Caco-2 (cell line): ENCODE measurements at regions not wholly inside any gene's neighbourhood (a gene's known extent, or its start where the extent isn't known, plus 50 kb on each side); places are given as distances from the start of the nearest gene placed in this dataset.

ENCODE experiments used
- BruUV-seq: library from RNA; stranded (reverse); fragments of 400-500 nt; replicated peaks from 2 replicates; lab custom pipeline; 2021; lab: Mats Ljungman, UMichigan
- CTCF ChIA-PET: fragments of 300-600 bp; sonication (Branson Sonifier 250); formaldehyde crosslinking; loops from one replicate; lab custom pipeline; 2022; ENCODE audit warnings: antibody characterized with exemption; lab: Charles Lee
- POLR2A ChIA-PET: fragments of 300-600 bp; sonication (Branson Sonifier 250); formaldehyde crosslinking; loops from one replicate; lab custom pipeline; 2022; ENCODE audit warnings: antibody characterized with exemption; lab: Charles Lee
- DNase-seq, 2 experiments: peaks; one replicate each; pipeline versions ENCODE4 v3.0.0 to v3.0.0-alpha.2; 2020 to 2022
- H3K27me3 ChIP-seq: replicated peaks from 2 replicates; pipeline ENCODE4 v1.6.0; 2011; ENCODE audit warnings: low read length; ENCODE audit not compliant: control insufficient read depth, insufficient read depth
- H3K36me3 ChIP-seq: 2 replicates; pipeline ENCODE4 v1.5.1; 2011; ENCODE audit warnings: low read length; ENCODE audit not compliant: control insufficient read depth, insufficient read depth
- H3K4me1 ChIP-seq: fragments of 250-450 bp; sonication (Bioruptor Pico); 2 replicates; pipeline ENCODE4 v1.5.1; 2020; ENCODE audit warnings: mild to moderate bottlenecking
- H3K4me3 ChIP-seq: 2 replicates; pipeline ENCODE4 v1.5.1; 2011; ENCODE audit warnings: low read depth, mild to moderate bottlenecking, control low read depth, low read length
- H3K9me3 ChIP-seq: fragments of 250-450 bp; sonication (Bioruptor Pico); 2 replicates; pipeline ENCODE4 v1.5.1; 2020; ENCODE audit warnings: mild to moderate bottlenecking, moderate library complexity
- H3K27ac Mint-ChIP-seq: one replicate; pipeline ENCODE4 v1.8.0; 2022; ENCODE audit warnings: mixed read lengths; ENCODE audit not compliant: unreplicated experiment
- H3K27me3 Mint-ChIP-seq: one replicate; pipeline ENCODE4 v1.8.0; 2022; ENCODE audit warnings: mixed read lengths; ENCODE audit not compliant: insufficient read depth, unreplicated experiment
- H3K36me3 Mint-ChIP-seq: one replicate; pipeline ENCODE4 v1.8.0; 2022; ENCODE audit warnings: mild to moderate bottlenecking, mixed read lengths; ENCODE audit not compliant: insufficient read depth, unreplicated experiment
- H3K4me1 Mint-ChIP-seq: one replicate; pipeline ENCODE4 v1.8.0; 2022; ENCODE audit warnings: low read depth, mixed read lengths; ENCODE audit not compliant: unreplicated experiment
- H3K4me3 Mint-ChIP-seq: one replicate; pipeline ENCODE4 v1.8.0; 2022; ENCODE audit warnings: mild to moderate bottlenecking, moderate library complexity, mixed read lengths; ENCODE audit not compliant: unreplicated experiment
- H3K9me3 Mint-ChIP-seq: one replicate; pipeline ENCODE4 v1.8.0; 2022; ENCODE audit warnings: mixed read lengths; ENCODE audit not compliant: unreplicated experiment
- CTCF ChIP-seq, 2 experiments: fragments of 200-600 bp in 1 of 2; IDR thresholded peaks; 1 replicate in 1 of 2; 2 replicates in 1 of 2; pipeline versions ENCODE4 v1.5.1 to v1.8.0; 2011 to 2022; ENCODE audit warnings: antibody characterized with exemption in 1 of 2, control low read depth in 1 of 2, inconsistent platforms in 1 of 2, low read depth in 1 of 2, low read length in 1 of 2, mild to moderate bottlenecking in 1 of 2, moderate library complexity in 1 of 2; ENCODE audit not compliant: insufficient read depth in 1 of 2, severe bottlenecking in 1 of 2, unreplicated experiment in 1 of 2
- intact Hi-C: fragments of 100-400 bp; cut with micrococcal nuclease; formaldehyde crosslinking; loops from one replicate; pipeline ENCODE4 v1.10.0; 2022; ENCODE audit not compliant: unreplicated experiment

DNA sequence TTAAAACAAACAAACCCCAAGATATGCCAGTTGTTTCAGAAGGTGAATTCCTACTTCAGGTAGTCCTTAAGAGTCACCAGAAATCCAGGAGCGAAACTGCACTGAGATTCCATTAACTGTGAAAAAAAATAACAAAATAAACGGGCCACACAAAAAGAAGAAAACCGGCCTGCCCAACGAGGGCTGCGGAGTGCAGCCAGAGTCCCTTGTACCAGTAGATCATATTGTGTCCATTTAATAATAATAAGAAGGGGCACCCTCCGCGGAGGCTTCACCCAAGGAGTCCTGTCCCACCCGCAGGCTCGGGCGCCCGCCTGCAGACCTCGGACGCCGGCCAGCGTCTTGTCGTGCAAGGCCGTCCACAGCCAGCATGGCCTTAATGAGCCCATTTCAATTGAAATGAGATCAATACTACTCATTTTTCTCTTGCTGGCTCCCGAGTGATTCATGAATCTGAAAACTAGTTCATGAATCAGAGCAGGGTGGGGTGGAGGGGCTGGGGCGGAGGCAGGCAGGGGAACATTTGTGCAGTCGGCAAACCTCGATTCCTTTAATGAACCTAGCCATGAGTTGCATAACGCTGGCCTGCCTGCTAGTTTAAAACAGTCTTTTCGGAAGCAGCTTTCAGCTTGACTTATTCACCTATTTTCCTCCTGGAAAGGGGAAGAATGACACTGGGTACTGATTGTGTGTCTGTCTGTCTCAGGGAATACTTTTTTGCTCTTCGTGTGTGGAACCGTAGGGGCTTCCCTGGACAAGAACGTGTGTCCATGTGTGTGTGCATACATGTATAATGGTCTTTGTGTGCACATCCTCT is 113.1 kb upstream of the IRF2BP2 start:
- Histone ChIP-seq H3K4me3 (no peak overlapping the region), H3K27me3 (no peaks in the 10 kb centered on the region), H3K4me1 (peaks cover 93% of the 10 kb centered on the region), H3K36me3 (no peaks in the 10 kb centered on the region), H3K9me3 (no peaks in the 10 kb centered on the region)
- Mint-ChIP-seq H3K36me3 (peaks cover 6% of the 10 kb centered on the region), H3K27ac (peak overlapping the region; percentile 86), H3K4me1 (peaks cover 69% of the 10 kb centered on the region), H3K9me3 (no peaks in the 10 kb centered on the region), H3K4me3 (peak overlapping the region; percentile 64), H3K27me3 (no peaks in the 10 kb centered on the region)
- DNase-seq = no peak
- ChIA-PET POLR2A (interaction anchor here (3.4 to 4.0 kb wide), 2 partner anchors 111 kb away, joined by 25 to 63 read pairs; partner anchors contain the start of gene IRF2BP2), CTCF (no interaction called here)
- TF ChIP-seq CTCF (IDR thresholded peaks at IDR 0.05; ENCODE audit: insufficient read depth in 1 of 2, low read depth in 1 of 2, low read length in 1 of 2, severe bottlenecking in 1 of 2, unreplicated experiment in 1 of 2) = no peak
- BruUV-seq = no TSS peak
- intact Hi-C loops = loop anchor here (5.0 kb wide), 2 partner anchors 154 to 254 kb away; no protein-coding TSS in a partner anchor

GRCh38 chr1:234722270-234722704 is 112.3 kb upstream of the IRF2BP2 start:
- H3K27me3 ChIP-seq = no peaks in the 10 kb centered on the region
- DNase-seq = no peak
- H3K9me3 ChIP-seq = no peaks in the 10 kb centered on the region
- peaks cover 6% of the 10 kb centered on the region for H3K36me3 Mint-ChIP-seq
- ChIA-PET CTCF (no interaction called here), POLR2A (interaction anchor here (4.0 kb wide), 1 partner anchor 111 kb away, joined by 25 read pairs; no protein-coding TSS in a partner anchor)
- no peaks in the 10 kb centered on the region for H3K27me3 Mint-ChIP-seq
- BruUV-seq = no TSS peak
- H3K36me3 ChIP-seq = no peaks in the 10 kb centered on the region
- H3K4me3 ChIP-seq = no peak overlapping the region
- no peak for TF ChIP-seq CTCF (IDR thresholded peaks at IDR 0.05; ENCODE audit: insufficient read depth in 1 of 2, low read depth in 1 of 2, low read length in 1 of 2, severe bottlenecking in 1 of 2, unreplicated experiment in 1 of 2)
- peak overlapping the region; percentile 49 for H3K4me3 Mint-ChIP-seq
- H3K9me3 Mint-ChIP-seq = no peaks in the 10 kb centered on the region
- H3K4me1 ChIP-seq = peaks cover 94% of the 10 kb centered on the region
- peaks cover 76% of the 10 kb centered on the region for H3K4me1 Mint-ChIP-seq
- H3K27ac Mint-ChIP-seq = peak overlapping the region; percentile 86
- intact Hi-C loops = loop anchor here (5.0 kb wide), 2 partner anchors 155 to 255 kb away; no protein-coding TSS in a partner anchor

- no TSS peak for BruUV-seq
- Mint-ChIP-seq H3K4me3 (peak overlapping the region; percentile 49), H3K27me3 (no peaks in the 10 kb centered on the region), H3K9me3 (no peaks in the 10 kb centered on the region), H3K27ac (peak overlapping the region; percentile 86), H3K4me1 (peaks cover 76% of the 10 kb centered on the region), H3K36me3 (peaks cover 6% of the 10 kb centered on the region)
- intact Hi-C loops = loop anchor here (5.0 kb wide), 2 partner anchors 156 to 256 kb away; no protein-coding TSS in a partner anchor
- ChIA-PET POLR2A (interaction anchor here (0.7 to 4.0 kb wide), 2 partner anchors 110 to 255 kb away, joined by 3 to 25 read pairs; no protein-coding TSS in a partner anchor), CTCF (interaction anchor here (0.7 kb wide), 1 partner anchor 362 kb away, joined by 3 read pairs; no protein-coding TSS in a partner anchor)
- TF ChIP-seq CTCF (IDR thresholded peaks at IDR 0.05; ENCODE audit: insufficient read depth in 1 of 2, low read depth in 1 of 2, low read length in 1 of 2, severe bottlenecking in 1 of 2, unreplicated experiment in 1 of 2) = no peak
- Histone ChIP-seq H3K36me3 (no peaks in the 10 kb centered on the region), H3K9me3 (no peaks in the 10 kb centered on the region), H3K4me1 (peaks cover 94% of the 10 kb centered on the region), H3K4me3 (no peak overlapping the region), H3K27me3 (no peaks in the 10 kb centered on the region)
- peak; percentile 50 to 55 for DNase-seq
These were observed 111.7 kb upstream of the IRF2BP2 start for GRCh38 chr1:234721476-234722269.
